ENCODE measurements at regions not wholly inside any gene's neighbourhood (a gene's known extent, or its start where the extent isn't known, plus 50 kb on each side); places are given as distances from the start of the nearest gene placed in this dataset.

- DNase-seq, result no peak
These were observed 484.6 kb downstream of the GALC start for GRCh38 chr14:87508333-87508732.

GRCh38 chr14:87503711-87504110 is 489.3 kb downstream of the GALC start:
- DNase-seq, result no peak

GRCh38 chr14:87497301-87497700 is 495.7 kb downstream of the GALC start:
- DNase-seq, result no peak

- DNase-seq, result no peak
These were observed 499.0 kb downstream of the GALC start for GRCh38 chr14:87494010-87494409.

GRCh38 chr14:87492561-87492960 is 500.4 kb downstream of the GALC start:
- DNase-seq, result no peak

- DNase-seq, result no peak
These were observed 501.2 kb downstream of the GALC start for GRCh38 chr14:87491816-87492215.

GRCh38 chr14:87489196-87489819 is 503.7 kb downstream of the GALC start:
- no peak for DNase-seq

GRCh38 chr14:87483271-87484260 is 509.4 kb downstream of the GALC start:
- DNase-seq, result no peak

GRCh38 chr14:87468531-87468930 is 524.5 kb downstream of the GALC start:
- no peak for DNase-seq

- DNase-seq, result no peak
These were observed 525.4 kb downstream of the GALC start for GRCh38 chr14:87467578-87467977.

GRCh38 chr14:87465770-87466169 is 527.2 kb downstream of the GALC start:
- DNase-seq, result no peak

GRCh38 chr14:87461704-87462103 is 531.3 kb downstream of the GALC start:
- DNase-seq, result no peak

- no peak for DNase-seq
These were observed 535.3 kb downstream of the GALC start for GRCh38 chr14:87457720-87458119.

GRCh38 chr14:87450193-87450592 is 542.8 kb downstream of the GALC start:
- DNase-seq, result no peak

- no peak for DNase-seq
These were observed 544.0 kb downstream of the GALC start for GRCh38 chr14:87449016-87449415.

GRCh38 chr14:87443787-87444186 is 549.2 kb downstream of the GALC start:
- no peak for DNase-seq

GRCh38 chr14:87443039-87443438 is 549.9 kb downstream of the GALC start:
- no peak for DNase-seq

- no peak for DNase-seq
These were observed 555.8 kb downstream of the GALC start for GRCh38 chr14:87437158-87437557.

- no peak for DNase-seq
These were observed 558.3 kb downstream of the GALC start for GRCh38 chr14:87434680-87435079.

GRCh38 chr14:87434011-87434410 is 559.0 kb downstream of the GALC start:
- DNase-seq, result no peak

GRCh38 chr14:87432698-87433097 is 560.3 kb downstream of the GALC start:
- DNase-seq, result no peak

GRCh38 chr14:87430810-87431209 is 562.2 kb downstream of the GALC start:
- DNase-seq, result no peak

GRCh38 chr14:87430214-87430613 is 562.8 kb downstream of the GALC start:
- no peak for DNase-seq

GRCh38 chr14:87419925-87420324 is 573.1 kb downstream of the GALC start:
- DNase-seq, result no peak

All from T-helper 1 cell (primary cell).